H1 (cell line): ENCODE measurements at regions not wholly inside any gene's neighbourhood (a gene's known extent, or its start where the extent isn't known, plus 50 kb on each side); places are given as distances from the start of the nearest gene placed in this dataset.
"Not testable (repeated sequence)": the region's sequence is repeated elsewhere in the genome, so short reads cannot be mapped to it uniquely, and the experiment has no call there.

ENCODE experiments used
- CTCF ChIA-PET: fragments of 300-600 bp; sonication (Branson Sonifier 250); formaldehyde crosslinking; loops from one replicate; lab custom pipeline; 2021; ENCODE audit not compliant: partially characterized antibody; lab: Charles Lee
- POLR2A ChIA-PET: fragments of 300-600 bp; sonication (Branson Sonifier 250); formaldehyde crosslinking; loops from one replicate; lab custom pipeline; 2021; ENCODE audit warnings: inconsistent platforms; ENCODE audit not compliant: partially characterized antibody; lab: Charles Lee
- DNase-seq, 2 experiments: peaks; one replicate each; pipeline versions ENCODE4 v3.0.0 to v3.0.0-alpha.2; 2010 to 2022; ENCODE audit warnings: low spot score in 2 of 2, low read depth in 1 of 2, mixed read lengths in 1 of 2
- FAIRE-seq: peaks from 2 replicates; lab custom pipeline; 2011; peaks lifted over from hg19 to GRCh38; lab: Jason Lieb, UNC
- H2AFZ ChIP-seq: 2 replicates; pipeline ENCODE4 v1.8.1; 2012; ENCODE audit warnings: low read length, inconsistent platforms
- H2AK5ac ChIP-seq: 2 replicates; pipeline ENCODE4 v1.6.1; 2013; ENCODE audit warnings: low read depth, low read length
- H2BK120ac ChIP-seq: replicated peaks from 2 replicates; pipeline ENCODE3; 2013; ENCODE audit warnings: low read depth, low read length, inconsistent platforms
- H2BK12ac ChIP-seq: 2 replicates; pipeline ENCODE4 v1.6.1; 2013; ENCODE audit warnings: low read depth, low read length
- H2BK15ac ChIP-seq: 2 replicates; pipeline ENCODE4 v1.6.1; 2013; ENCODE audit warnings: low read length
- H2BK20ac ChIP-seq: 2 replicates; pipeline ENCODE4 v1.6.1; 2013; ENCODE audit warnings: low read length
- H2BK5ac ChIP-seq: 2 replicates; pipeline ENCODE4 v1.6.1; 2013; ENCODE audit warnings: low read depth, low read length
- H3K14ac ChIP-seq: 2 replicates; pipeline ENCODE4 v1.6.1; 2013; ENCODE audit warnings: inconsistent platforms; ENCODE audit not compliant: insufficient read length
- H3K18ac ChIP-seq: 2 replicates; pipeline ENCODE4 v1.6.1; 2013; ENCODE audit warnings: low read length; ENCODE audit errors: extremely low read depth
- H3K23ac ChIP-seq: 2 replicates; pipeline ENCODE4 v1.6.1; 2013; ENCODE audit warnings: inconsistent platforms; ENCODE audit not compliant: insufficient read length
- H3K23me2 ChIP-seq: 2 replicates; pipeline ENCODE4 v1.6.1; 2013; ENCODE audit warnings: low read depth, low read length
- H3K27ac ChIP-seq: 2 replicates; pipeline ENCODE4 v1.6.1; 2011; ENCODE audit warnings: low read depth, low read length, inconsistent platforms
- H3K27me3 ChIP-seq, 4 experiments: replicated peaks in 1 of 4; 1 replicate in 1 of 4; 2 replicates in 3 of 4; pipeline versions ENCODE4 v1.6.1 to v1.8.1; 2011 to 2013; ENCODE audit warnings: low read length in 3 of 4, mild to moderate bottlenecking in 3 of 4, inconsistent platforms in 2 of 4, mixed read lengths in 2 of 4, moderate library complexity in 1 of 4; ENCODE audit not compliant: control insufficient read depth in 3 of 4, insufficient read depth in 3 of 4; ENCODE audit errors: extremely low read depth in 1 of 4
- H3K36me3 ChIP-seq, 4 experiments: 2 replicates each; pipeline versions ENCODE4 v1.6.1 to v1.8.1; 2011 to 2013; ENCODE audit warnings: mild to moderate bottlenecking in 4 of 4, low read length in 3 of 4, moderate library complexity in 2 of 4, control low read depth in 1 of 4, inconsistent platforms in 1 of 4; ENCODE audit not compliant: insufficient read depth in 4 of 4, control insufficient read depth in 2 of 4
- H3K4ac ChIP-seq: replicated peaks from 2 replicates; pipeline ENCODE3; 2013; ENCODE audit warnings: low read length, low read depth, mixed read lengths, inconsistent platforms; ENCODE audit not compliant: insufficient read length
- H3K4me1 ChIP-seq, 4 experiments: replicated peaks in 1 of 4; 1 replicate in 1 of 4; 2 replicates in 3 of 4; pipeline versions ENCODE4 v1.6.1 to v1.8.1; 2011 to 2013; ENCODE audit warnings: low read length in 3 of 4, inconsistent platforms in 2 of 4, mixed read lengths in 1 of 4; ENCODE audit not compliant: insufficient read depth in 4 of 4, control insufficient read depth in 3 of 4
- H3K4me2 ChIP-seq, 2 experiments: 2 replicates each; pipeline versions ENCODE4 v1.6.1 to v1.8.1; 2011 to 2013; ENCODE audit warnings: low read depth in 2 of 2, low read length in 2 of 2, control low read depth in 1 of 2, inconsistent platforms in 1 of 2, mild to moderate bottlenecking in 1 of 2; ENCODE audit not compliant: insufficient read depth in 1 of 2
- H3K4me3 ChIP-seq, 4 experiments: fragments of 200-600, 300-600 bp in 1 of 4; sonication (generic), shearing (Covaris generic), sonication (Bioruptor Twin) in 1 of 4; 2 replicates each; pipeline versions ENCODE4 v1.5.1 to v1.8.1; 2011 to 2016; ENCODE audit warnings: low read length in 4 of 4, low read depth in 3 of 4, control low read depth in 2 of 4, inconsistent platforms in 2 of 4, mild to moderate bottlenecking in 2 of 4, mixed read lengths in 1 of 4, moderate library complexity in 1 of 4; ENCODE audit not compliant: insufficient read depth in 2 of 4; ENCODE audit errors: extremely low read depth in 1 of 4
- H3K56ac ChIP-seq: replicated peaks from 2 replicates; pipeline ENCODE3; 2013; ENCODE audit warnings: low read depth, mild to moderate bottlenecking, mixed read lengths, low read length, inconsistent platforms; ENCODE audit not compliant: insufficient read length
- H3K79me1 ChIP-seq: 2 replicates; pipeline ENCODE4 v1.6.1; 2013; ENCODE audit warnings: low read depth, low read length, control low read depth
- H3K79me2 ChIP-seq, 2 experiments: 2 replicates each; pipeline versions ENCODE4 v1.6.1 to v1.8.1; 2012 to 2013; ENCODE audit warnings: low read length in 2 of 2, mild to moderate bottlenecking in 2 of 2, inconsistent platforms in 1 of 2; ENCODE audit not compliant: insufficient read depth in 2 of 2, control insufficient read depth in 1 of 2
- H3K9ac ChIP-seq, 4 experiments: replicated peaks in 1 of 4; 1 replicate in 1 of 4; 2 replicates in 3 of 4; pipeline versions ENCODE4 v1.6.1 to v1.8.1; 2011 to 2013; ENCODE audit warnings: low read depth in 3 of 4, low read length in 3 of 4, control low read depth in 2 of 4, mild to moderate bottlenecking in 2 of 4, moderate library complexity in 2 of 4, inconsistent platforms in 1 of 4; ENCODE audit errors: extremely low read depth in 1 of 4
- H3K9me3 ChIP-seq, 2 experiments: 2 replicates each; pipeline versions ENCODE4 v1.6.1 to v1.8.1; 2012 to 2013; ENCODE audit warnings: mild to moderate bottlenecking in 2 of 2, moderate library complexity in 2 of 2, control low read depth in 1 of 2, inconsistent platforms in 1 of 2, low read depth in 1 of 2, low read length in 1 of 2, mixed read lengths in 1 of 2; ENCODE audit not compliant: insufficient read depth in 2 of 2
- H4K20me1 ChIP-seq, 2 experiments: replicated peaks in 1 of 2; 2 replicates each; pipeline versions ENCODE3 to v1.8.1; 2011 to 2013; ENCODE audit warnings: inconsistent platforms in 2 of 2, low read length in 2 of 2, mild to moderate bottlenecking in 1 of 2; ENCODE audit not compliant: insufficient read depth in 2 of 2, control insufficient read depth in 1 of 2
- H4K5ac ChIP-seq: 2 replicates; pipeline ENCODE4 v1.6.1; 2013; ENCODE audit warnings: low read length, low read depth, mixed read lengths, inconsistent platforms; ENCODE audit not compliant: insufficient read length
- H4K8ac ChIP-seq: 2 replicates; pipeline ENCODE4 v1.8.0; 2013; ENCODE audit warnings: mild to moderate bottlenecking, moderate library complexity, low read length, inconsistent platforms; ENCODE audit not compliant: insufficient read depth; ENCODE audit errors: extremely low read depth
- H4K91ac ChIP-seq: replicated peaks from 2 replicates; pipeline ENCODE3; 2013; ENCODE audit warnings: low read length, mixed read lengths, inconsistent platforms; ENCODE audit not compliant: insufficient read length
- WGBS, 2 experiments: shearing (Covaris generic) in 1 of 2; methylation state at CpG; one replicate each; pipeline versions ENCODE4 v1.1.6 to v1.1.7; 2013 to 2015; ENCODE audit warnings: low lambda C conversion rate in 2 of 2, mixed read lengths in 2 of 2, inconsistent platforms in 1 of 2, low coverage in 1 of 2, missing lambda C conversion rate in 1 of 2; ENCODE audit not compliant: insufficient replicate concordance in 2 of 2, insufficient coverage in 1 of 2, insufficient read length in 1 of 2; ENCODE audit errors: extremely low coverage in 1 of 2, missing lambda C conversion rate in 1 of 2; 5-methylcytosine and 5-hydroxymethylcytosine counted together

DNA sequence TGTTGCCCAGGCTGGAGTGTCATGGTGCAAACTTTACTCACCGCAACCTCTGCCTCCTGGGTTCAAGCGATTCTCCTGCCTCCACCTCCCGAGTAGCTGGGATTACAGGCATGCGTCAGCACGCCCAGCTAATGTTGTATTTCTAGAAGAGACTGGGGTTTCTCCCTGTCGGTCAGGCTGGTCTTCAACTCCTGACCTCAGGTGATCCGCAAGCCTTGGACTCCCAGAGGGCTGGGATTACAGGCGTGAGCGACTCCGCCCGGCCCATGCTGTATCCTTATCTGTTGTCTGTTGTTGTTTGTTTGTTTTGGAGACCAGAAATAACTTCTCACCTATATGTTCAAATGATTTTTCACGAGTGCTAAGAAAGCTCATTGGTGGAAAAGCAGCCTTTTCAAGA, 81.2 kb upstream of the HMX1 start:
- 87% methylated on average over 12 of the region's 12 CpGs; no CpG with 5 or more reads in 1 of the 2 experiments for WGBS, 2 experiments

DNA sequence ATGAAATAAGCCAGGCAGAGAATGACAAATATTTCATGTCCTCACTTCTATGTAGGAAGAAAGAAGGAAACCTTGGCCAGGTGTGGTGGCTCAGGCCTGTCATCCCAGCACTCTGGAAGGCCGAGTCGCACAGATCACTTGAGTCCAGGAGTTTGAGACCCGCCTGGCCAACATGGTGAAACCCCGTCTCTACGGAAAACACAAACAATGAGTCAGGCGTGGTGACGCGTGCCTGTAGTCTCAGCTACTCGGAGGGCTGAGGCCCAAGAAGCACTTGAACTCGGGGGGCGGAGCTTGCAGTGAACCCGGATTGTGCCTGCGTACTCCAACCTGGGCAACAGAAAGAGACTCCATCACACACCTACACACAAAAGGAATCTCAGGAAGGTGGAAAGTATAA, 80.5 kb upstream of the HMX1 start:
- H4K20me1 ChIP-seq, H2AK5ac ChIP-seq, H3K23ac ChIP-seq, H3K18ac ChIP-seq, CTCF ChIA-PET, H3K4me2 ChIP-seq, H4K91ac ChIP-seq, H2BK120ac ChIP-seq, H3K4me3 ChIP-seq, H3K4me1 ChIP-seq, H3K9ac ChIP-seq, H3K27me3 ChIP-seq, H3K27ac ChIP-seq, H3K36me3 ChIP-seq, H3K79me2 ChIP-seq, FAIRE-seq, H2AFZ ChIP-seq, H4K8ac ChIP-seq, H2BK15ac ChIP-seq, H2BK5ac ChIP-seq, DNase-seq, H3K14ac ChIP-seq, H2BK20ac ChIP-seq, H3K23me2 ChIP-seq, POLR2A ChIA-PET, H3K4ac ChIP-seq, H3K56ac ChIP-seq, H2BK12ac ChIP-seq, H3K79me1 ChIP-seq, H4K5ac ChIP-seq: not testable (repeated sequence)
- WGBS, 2 experiments = 86% methylated on average over 13 of the region's 13 CpGs; no CpG with 5 or more reads in 1 of the 2 experiments
- peaks cover 3 to 44% of the 10 kb centered on the region in 2 experiments; a peak in 3 of 4 replicates for H3K9me3 ChIP-seq

More for the DNA sequence above, 81.2 kb upstream of the HMX1 start:
- H3K23ac ChIP-seq, H3K27ac ChIP-seq, H3K18ac ChIP-seq, CTCF ChIA-PET, H4K91ac ChIP-seq, H4K8ac ChIP-seq, H3K36me3 ChIP-seq, H3K79me1 ChIP-seq, H2BK20ac ChIP-seq, H2BK5ac ChIP-seq, H3K79me2 ChIP-seq, DNase-seq, H2BK15ac ChIP-seq, FAIRE-seq, H4K5ac ChIP-seq, H3K4me1 ChIP-seq, H3K23me2 ChIP-seq, H2AK5ac ChIP-seq, H3K14ac ChIP-seq, H3K4me3 ChIP-seq, H3K4ac ChIP-seq, H2BK120ac ChIP-seq, H2AFZ ChIP-seq, POLR2A ChIA-PET, H3K4me2 ChIP-seq, H3K56ac ChIP-seq, H3K9ac ChIP-seq, H3K27me3 ChIP-seq, H2BK12ac ChIP-seq, H4K20me1 ChIP-seq: not testable (repeated sequence)
- H3K9me3 ChIP-seq = peaks cover 3 to 41% of the 10 kb centered on the region in 2 experiments; a peak in 3 of 4 replicates
